ENCODE measurements at regions not wholly inside any gene's neighbourhood (a gene's known extent, or its start where the extent isn't known, plus 50 kb on each side); places are given as distances from the start of the nearest gene placed in this dataset.

- no peak for TF ChIP-seq CTCF (IDR thresholded peaks at IDR 0.05)
- no peak for TF ChIP-seq POLR2A (IDR thresholded peaks at IDR 0.05)
- WGBS, 2 donors = 71 to 72% methylated on average over 1 of the region's 1 CpG
- no peak overlapping the region for H3K4me3 ChIP-seq (ENCODE audit: low read depth, poor library complexity, severe bottlenecking)
- intact Hi-C loops (cut with DNase I; ENCODE audit: low total_unique reads) = no loop called here
- DNase-seq (ENCODE audit: low spot score in 2 of 2) = no peak
Measured at GRCh38 chr10:105592468-105592867, 951.4 kb downstream of the SORCS3 start.

- 67 to 72% methylated on average over 4 of the region's 4 CpGs for WGBS, 2 donors
Measured at GRCh38 chr10:105586451-105587098, 945.5 kb downstream of the SORCS3 start.

GRCh38 chr10:105585753-105586152 lies 944.7 kb downstream of the SORCS3 start:
- DNase-seq (ENCODE audit: low spot score in 2 of 2) = no peak
- intact Hi-C loops (cut with DNase I; ENCODE audit: low total_unique reads) = no loop called here
- WGBS, 2 donors = 46 to 53% methylated on average over 5 of the region's 5 CpGs
- no peak overlapping the region for H3K4me3 ChIP-seq (ENCODE audit: low read depth, poor library complexity, severe bottlenecking)
- TF ChIP-seq CTCF (IDR thresholded peaks at IDR 0.05) (no peak), POLR2A (IDR thresholded peaks at IDR 0.05) (no peak)

More at GRCh38 chr10:105586451-105587098, 945.5 kb downstream of the SORCS3 start:
- intact Hi-C loops (cut with DNase I; ENCODE audit: low total_unique reads) = no loop called here
- no peak overlapping the region for H3K4me3 ChIP-seq (ENCODE audit: low read depth, poor library complexity, severe bottlenecking)
- DNase-seq (ENCODE audit: low spot score in 2 of 2) = no peak
- no peak for TF ChIP-seq CTCF (IDR thresholded peaks at IDR 0.05)
- no peak for TF ChIP-seq POLR2A (IDR thresholded peaks at IDR 0.05)

GRCh38 chr10:105585171-105585570 lies 944.1 kb downstream of the SORCS3 start:
- intact Hi-C loops (cut with DNase I; ENCODE audit: low total_unique reads) = no loop called here
- H3K4me3 ChIP-seq (ENCODE audit: low read depth, poor library complexity, severe bottlenecking) = no peak overlapping the region
- no peak for DNase-seq (ENCODE audit: low spot score in 2 of 2)
- TF ChIP-seq POLR2A (IDR thresholded peaks at IDR 0.05) (no peak), CTCF (IDR thresholded peaks at IDR 0.05) (no peak)

GRCh38 chr10:105579112-105579511 lies 938.0 kb downstream of the SORCS3 start:
- H3K4me3 ChIP-seq (ENCODE audit: low read depth, poor library complexity, severe bottlenecking) = no peak overlapping the region
- TF ChIP-seq POLR2A (IDR thresholded peaks at IDR 0.05) (no peak), CTCF (IDR thresholded peaks at IDR 0.05) (no peak)
- WGBS, 2 donors = 86 to 96% methylated on average over 5 of the region's 5 CpGs
- DNase-seq (ENCODE audit: low spot score in 2 of 2) = no peak
- intact Hi-C loops (cut with DNase I; ENCODE audit: low total_unique reads) = no loop called here

All from lower leg skin (tissue), 4 donors.